NCI-H2081 (cell line): ENCODE measurements at regions not wholly inside any gene's neighbourhood (a gene's known extent, or its start where the extent isn't known, plus 50 kb on each side); places are given as distances from the start of the nearest gene placed in this dataset.

ENCODE experiments used
- DNase-seq, 2 experiments: peaks; one replicate each; lab custom pipeline; 2025; lab: John Stamatoyannopoulos, UW

- DNase-seq, result no peak
These were observed 201.0 kb downstream of the SNX19 start for GRCh38 chr11:130715085-130715876.

GRCh38 chr11:130715877-130716220 is 200.4 kb downstream of the SNX19 start:
- no peak for DNase-seq

GRCh38 chr11:130718120-130718519 is 198.2 kb downstream of the SNX19 start:
- no peak for DNase-seq

GRCh38 chr11:130719220-130719915 is 196.9 kb downstream of the SNX19 start:
- DNase-seq, result no peak

GRCh38 chr11:130720232-130721022 is 195.9 kb downstream of the SNX19 start:
- DNase-seq, result no peak

GRCh38 chr11:130721023-130721681 is 195.1 kb downstream of the SNX19 start:
- no peak for DNase-seq

- no peak for DNase-seq
These were observed 194.5 kb downstream of the SNX19 start for GRCh38 chr11:130721736-130722135.

GRCh38 chr11:130722401-130722800 is 193.9 kb downstream of the SNX19 start:
- DNase-seq, result no peak

- DNase-seq, result no peak
These were observed 190.7 kb downstream of the SNX19 start for GRCh38 chr11:130725421-130726233.

- DNase-seq, result no peak
These were observed 189.8 kb downstream of the SNX19 start for GRCh38 chr11:130726234-130727037.

- no peak for DNase-seq
These were observed 188.8 kb downstream of the SNX19 start for GRCh38 chr11:130727157-130728119.

GRCh38 chr11:130728185-130729180 is 187.8 kb downstream of the SNX19 start:
- DNase-seq, result no peak

- DNase-seq, result no peak
These were observed 187.1 kb downstream of the SNX19 start for GRCh38 chr11:130729193-130729592.

- no peak for DNase-seq
These were observed 186.5 kb downstream of the SNX19 start for GRCh38 chr11:130729678-130730300.

GRCh38 chr11:130731401-130731800 is 184.9 kb downstream of the SNX19 start:
- DNase-seq, result no peak

GRCh38 chr11:130732476-130732875 is 183.8 kb downstream of the SNX19 start:
- no peak for DNase-seq

- DNase-seq, result no peak
These were observed 179.0 kb downstream of the SNX19 start for GRCh38 chr11:130737041-130737830.
